ENCODE measurements at regions not wholly inside any gene's neighbourhood (a gene's known extent, or its start where the extent isn't known, plus 50 kb on each side); places are given as distances from the start of the nearest gene placed in this dataset.

GRCh38 chr4:66956426-66956825 lies 588.9 kb downstream of the CENPC start:
- Histone ChIP-seq H3K9me3 (ENCODE audit: control insufficient read depth in 4 of 4, insufficient read depth in 3 of 4, low read length in 3 of 4) (no peaks in the 10 kb centered on the region), H3K4me1 (ENCODE audit: control insufficient read depth in 5 of 5, insufficient read depth in 5 of 5, low read length in 5 of 5) (no peaks in the 10 kb centered on the region), H3K36me3 (ENCODE audit: control insufficient read depth in 4 of 4, insufficient read depth in 4 of 4, low read length in 4 of 4) (no peaks in the 10 kb centered on the region), H3K9ac (ENCODE audit: insufficient read depth in 1 of 2, low read length in 2 of 2) (no peak overlapping the region), H3K27ac (ENCODE audit: low read depth in 1 of 2, low read length in 1 of 2) (no peak overlapping the region), H3K4me3 (no peak overlapping the region), H3K27me3 (ENCODE audit: control insufficient read depth in 3 of 3, insufficient read depth in 3 of 3, low read length in 2 of 3) (no peaks in the 10 kb centered on the region)
- WGBS, 2 donors, result 87 to 94% methylated on average over 6 of the region's 6 CpGs
- TF ChIP-seq, protein P1, sequence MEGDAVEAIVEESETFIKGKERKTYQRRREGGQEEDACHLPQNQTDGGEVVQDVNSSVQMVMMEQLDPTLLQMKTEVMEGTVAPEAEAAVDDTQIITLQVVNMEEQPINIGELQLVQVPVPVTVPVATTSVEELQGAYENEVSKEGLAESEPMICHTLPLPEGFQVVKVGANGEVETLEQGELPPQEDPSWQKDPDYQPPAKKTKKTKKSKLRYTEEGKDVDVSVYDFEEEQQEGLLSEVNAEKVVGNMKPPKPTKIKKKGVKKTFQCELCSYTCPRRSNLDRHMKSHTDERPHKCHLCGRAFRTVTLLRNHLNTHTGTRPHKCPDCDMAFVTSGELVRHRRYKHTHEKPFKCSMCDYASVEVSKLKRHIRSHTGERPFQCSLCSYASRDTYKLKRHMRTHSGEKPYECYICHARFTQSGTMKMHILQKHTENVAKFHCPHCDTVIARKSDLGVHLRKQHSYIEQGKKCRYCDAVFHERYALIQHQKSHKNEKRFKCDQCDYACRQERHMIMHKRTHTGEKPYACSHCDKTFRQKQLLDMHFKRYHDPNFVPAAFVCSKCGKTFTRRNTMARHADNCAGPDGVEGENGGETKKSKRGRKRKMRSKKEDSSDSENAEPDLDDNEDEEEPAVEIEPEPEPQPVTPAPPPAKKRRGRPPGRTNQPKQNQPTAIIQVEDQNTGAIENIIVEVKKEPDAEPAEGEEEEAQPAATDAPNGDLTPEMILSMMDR (IDR thresholded peaks at IDR 0.05; ENCODE audit: control extremely low read depth, extremely low read depth), result no peak
- DNase-seq (no peak), ATAC-seq (ENCODE audit: insufficient read depth, low FRiP score) (no peak)

GRCh38 chr4:66955784-66956183 lies 589.5 kb downstream of the CENPC start:
- H3K9ac ChIP-seq (ENCODE audit: insufficient read depth in 1 of 2, low read length in 2 of 2), result no peak overlapping the region
- no peaks in the 10 kb centered on the region for H3K36me3 ChIP-seq (ENCODE audit: control insufficient read depth in 4 of 4, insufficient read depth in 4 of 4, low read length in 4 of 4)
- WGBS, 2 donors, result 82 to 85% methylated on average over 3 of the region's 3 CpGs
- H3K27me3 ChIP-seq (ENCODE audit: control insufficient read depth in 3 of 3, insufficient read depth in 3 of 3, low read length in 2 of 3), result no peaks in the 10 kb centered on the region
- H3K27ac ChIP-seq (ENCODE audit: low read depth in 1 of 2, low read length in 1 of 2), result no peak overlapping the region
- H3K9me3 ChIP-seq (ENCODE audit: control insufficient read depth in 4 of 4, insufficient read depth in 3 of 4, low read length in 3 of 4), result no peaks in the 10 kb centered on the region
- no peaks in the 10 kb centered on the region for H3K4me1 ChIP-seq (ENCODE audit: control insufficient read depth in 5 of 5, insufficient read depth in 5 of 5, low read length in 5 of 5)
- H3K4me3 ChIP-seq, result no peak overlapping the region
- TF ChIP-seq, protein P1 (IDR thresholded peaks at IDR 0.05; ENCODE audit: control extremely low read depth, extremely low read depth), result no peak
- DNase-seq, result no peak
- ATAC-seq (ENCODE audit: insufficient read depth, low FRiP score), result no peak

DNA sequence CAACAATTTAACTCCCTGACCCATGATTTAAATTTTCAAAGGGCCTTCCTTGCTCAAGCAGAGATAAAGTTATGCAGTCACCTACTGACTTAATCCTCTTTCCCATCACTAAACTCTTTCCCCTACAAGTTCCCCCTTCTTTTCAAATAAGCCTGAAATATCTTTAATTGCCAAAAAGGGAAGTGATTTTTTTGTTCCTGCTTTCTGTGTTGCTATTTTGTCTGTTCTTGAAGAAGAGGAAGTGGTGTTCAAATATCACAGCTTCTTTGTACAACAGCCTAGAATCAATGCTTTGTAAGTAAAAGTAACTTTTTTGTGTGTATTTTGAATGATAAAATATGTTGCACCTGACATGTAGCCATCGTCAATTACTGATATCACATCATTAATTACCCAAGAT lies 595.9 kb downstream of the CENPC start:
- Histone ChIP-seq H3K9me3 (ENCODE audit: control insufficient read depth in 4 of 4, insufficient read depth in 3 of 4, low read length in 3 of 4) (no peaks in the 10 kb centered on the region), H3K4me1 (ENCODE audit: control insufficient read depth in 5 of 5, insufficient read depth in 5 of 5, low read length in 5 of 5) (no peaks in the 10 kb centered on the region), H3K9ac (ENCODE audit: insufficient read depth in 1 of 2, low read length in 2 of 2) (no peak overlapping the region), H3K27ac (ENCODE audit: low read depth in 1 of 2, low read length in 1 of 2) (no peak overlapping the region), H3K36me3 (ENCODE audit: control insufficient read depth in 4 of 4, insufficient read depth in 4 of 4, low read length in 4 of 4) (no peaks in the 10 kb centered on the region), H3K4me3 (no peak overlapping the region), H3K27me3 (ENCODE audit: control insufficient read depth in 3 of 3, insufficient read depth in 3 of 3, low read length in 2 of 3) (no peaks in the 10 kb centered on the region)
- TF ChIP-seq, protein P1 (IDR thresholded peaks at IDR 0.05; ENCODE audit: control extremely low read depth, extremely low read depth), result no peak
- 31 to 34% methylated on average over 1 of the region's 1 CpG for WGBS, 2 donors
- DNase-seq (peak in 2 of 3 donors; percentile 1 to 6), ATAC-seq (ENCODE audit: insufficient read depth, low FRiP score) (peak; percentile 34)

GRCh38 chr4:66946761-66947160 lies 598.5 kb downstream of the CENPC start:
- TF ChIP-seq, protein P1 (IDR thresholded peaks at IDR 0.05; ENCODE audit: control extremely low read depth, extremely low read depth), result no peak
- Histone ChIP-seq H3K9me3 (ENCODE audit: control insufficient read depth in 4 of 4, insufficient read depth in 3 of 4, low read length in 3 of 4) (no peaks in the 10 kb centered on the region), H3K4me3 (no peak overlapping the region), H3K4me1 (ENCODE audit: control insufficient read depth in 5 of 5, insufficient read depth in 5 of 5, low read length in 5 of 5) (no peaks in the 10 kb centered on the region), H3K27ac (ENCODE audit: low read depth in 1 of 2, low read length in 1 of 2) (no peak overlapping the region), H3K27me3 (ENCODE audit: control insufficient read depth in 3 of 3, insufficient read depth in 3 of 3, low read length in 2 of 3) (no peaks in the 10 kb centered on the region), H3K36me3 (ENCODE audit: control insufficient read depth in 4 of 4, insufficient read depth in 4 of 4, low read length in 4 of 4) (no peaks in the 10 kb centered on the region), H3K9ac (ENCODE audit: insufficient read depth in 1 of 2, low read length in 2 of 2) (no peak overlapping the region)
- DNase-seq (no peak), ATAC-seq (ENCODE audit: insufficient read depth, low FRiP score) (no peak)
- 81 to 89% methylated on average over 1 of the region's 1 CpG for WGBS, 2 donors

Measured in lung (tissue), 11 donors.